ENCODE measurements at regions not wholly inside any gene's neighbourhood (a gene's known extent, or its start where the extent isn't known, plus 50 kb on each side); places are given as distances from the start of the nearest gene placed in this dataset.

- TF ChIP-seq CREB5 (CRISPR knock-in tag; IDR thresholded peaks at IDR 0.05; ENCODE audit: low read depth) (no peak), SNAI2 (CRISPR knock-in tag; IDR thresholded peaks at IDR 0.05) (no peak), TCF4 (CRISPR knock-in tag; IDR thresholded peaks at IDR 0.05; ENCODE audit: borderline replicate concordance) (no peak), ARNTL (CRISPR knock-in tag; IDR thresholded peaks at IDR 0.05; ENCODE audit: borderline replicate concordance, low read depth) (no peak), PATZ1 (CRISPR knock-in tag; IDR thresholded peaks at IDR 0.05; ENCODE audit: borderline replicate concordance) (no peak), CSDC2 (CRISPR knock-in tag; IDR thresholded peaks at IDR 0.05) (no peak), OSR1 (CRISPR knock-in tag; IDR thresholded peaks at IDR 0.05) (no peak), ZNF8 (CRISPR knock-in tag; IDR thresholded peaks at IDR 0.05) (no peak), ZFP30 (CRISPR knock-in tag; IDR thresholded peaks at IDR 0.05) (no peak), GLIS3 (CRISPR knock-in tag; IDR thresholded peaks at IDR 0.05) (no peak), PPARA (CRISPR knock-in tag; IDR thresholded peaks at IDR 0.05; ENCODE audit: borderline replicate concordance) (no peak)
- TF ChIP-seq, protein P1, sequence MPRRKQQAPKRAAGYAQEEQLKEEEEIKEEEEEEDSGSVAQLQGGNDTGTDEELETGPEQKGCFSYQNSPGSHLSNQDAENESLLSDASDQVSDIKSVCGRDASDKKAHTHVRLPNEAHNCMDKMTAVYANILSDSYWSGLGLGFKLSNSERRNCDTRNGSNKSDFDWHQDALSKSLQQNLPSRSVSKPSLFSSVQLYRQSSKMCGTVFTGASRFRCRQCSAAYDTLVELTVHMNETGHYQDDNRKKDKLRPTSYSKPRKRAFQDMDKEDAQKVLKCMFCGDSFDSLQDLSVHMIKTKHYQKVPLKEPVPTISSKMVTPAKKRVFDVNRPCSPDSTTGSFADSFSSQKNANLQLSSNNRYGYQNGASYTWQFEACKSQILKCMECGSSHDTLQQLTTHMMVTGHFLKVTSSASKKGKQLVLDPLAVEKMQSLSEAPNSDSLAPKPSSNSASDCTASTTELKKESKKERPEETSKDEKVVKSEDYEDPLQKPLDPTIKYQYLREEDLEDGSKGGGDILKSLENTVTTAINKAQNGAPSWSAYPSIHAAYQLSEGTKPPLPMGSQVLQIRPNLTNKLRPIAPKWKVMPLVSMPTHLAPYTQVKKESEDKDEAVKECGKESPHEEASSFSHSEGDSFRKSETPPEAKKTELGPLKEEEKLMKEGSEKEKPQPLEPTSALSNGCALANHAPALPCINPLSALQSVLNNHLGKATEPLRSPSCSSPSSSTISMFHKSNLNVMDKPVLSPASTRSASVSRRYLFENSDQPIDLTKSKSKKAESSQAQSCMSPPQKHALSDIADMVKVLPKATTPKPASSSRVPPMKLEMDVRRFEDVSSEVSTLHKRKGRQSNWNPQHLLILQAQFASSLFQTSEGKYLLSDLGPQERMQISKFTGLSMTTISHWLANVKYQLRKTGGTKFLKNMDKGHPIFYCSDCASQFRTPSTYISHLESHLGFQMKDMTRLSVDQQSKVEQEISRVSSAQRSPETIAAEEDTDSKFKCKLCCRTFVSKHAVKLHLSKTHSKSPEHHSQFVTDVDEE (CRISPR knock-in tag; IDR thresholded peaks at IDR 0.05) = no peak
These were observed 254.9 kb upstream of the PCDH20 start for GRCh38 chr13:61670384-61671161.
